Activated naive CD8-positive, alpha-beta T cell treated with anti-CD3 and anti-CD28 coated beads, Interleukin-2, amount 50 U/mL, for 16 hours (primary cell): ENCODE measurements at regions not wholly inside any gene's neighbourhood (a gene's known extent, or its start where the extent isn't known, plus 50 kb on each side); places are given as distances from the start of the nearest gene placed in this dataset.
"Not testable (repeated sequence)": the region's sequence is repeated elsewhere in the genome, so short reads cannot be mapped to it uniquely, and the experiment has no call there.

ENCODE experiments used
- DNase-seq: peaks from one replicate; pipeline ENCODE4 v3.0.0-alpha.2; 2020; ENCODE audit warnings: low read depth, low spot score

DNA sequence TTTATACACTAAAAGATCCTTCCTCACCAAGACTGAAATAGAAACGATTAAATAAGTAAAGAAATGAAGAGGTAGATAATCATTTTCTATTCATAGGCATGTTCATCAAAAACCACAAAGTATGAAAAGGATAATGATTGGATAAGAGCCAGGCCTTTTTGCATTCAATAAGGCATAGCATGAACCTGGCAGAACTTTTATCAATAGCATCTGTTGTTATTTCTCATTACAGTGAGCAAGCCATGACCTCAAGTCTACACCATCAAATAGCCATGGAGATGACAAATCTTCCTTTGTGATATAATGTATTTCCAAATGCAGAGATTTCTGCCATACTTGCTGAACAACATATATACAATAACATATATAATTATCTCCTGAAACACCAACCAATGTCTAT, 206.0 kb upstream of the SLC7A11 start:
- DNase-seq, result no peak

DNA sequence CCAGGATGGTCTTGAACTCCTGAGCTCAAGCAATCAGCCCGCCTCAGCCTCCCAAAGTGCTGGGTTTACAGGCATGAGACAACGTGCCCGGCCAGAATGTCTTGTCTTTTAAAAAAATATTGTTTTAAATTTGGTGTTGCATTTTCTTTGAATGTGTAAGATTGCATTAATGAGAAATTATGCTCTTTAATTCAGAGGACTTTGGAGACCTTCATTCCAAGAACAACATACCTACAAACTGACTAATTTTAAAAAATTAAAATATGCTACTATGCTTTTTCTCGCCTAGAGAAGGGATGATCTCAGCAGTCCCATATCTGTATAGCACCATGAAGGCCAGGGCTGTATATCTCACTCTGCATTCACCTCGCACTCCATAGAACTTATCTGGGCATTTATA, 204.3 kb upstream of the SLC7A11 start:
- no peak for DNase-seq

- DNase-seq, result no peak
Measured at GRCh38 chr4:138445098-138445497, 202.9 kb upstream of the SLC7A11 start.

GRCh38 chr4:138444260-138444659, 202.1 kb upstream of the SLC7A11 start:
- DNase-seq, result no peak

- DNase-seq, result no peak
Measured at GRCh38 chr4:138439143-138439581, 197.0 kb upstream of the SLC7A11 start.

DNA sequence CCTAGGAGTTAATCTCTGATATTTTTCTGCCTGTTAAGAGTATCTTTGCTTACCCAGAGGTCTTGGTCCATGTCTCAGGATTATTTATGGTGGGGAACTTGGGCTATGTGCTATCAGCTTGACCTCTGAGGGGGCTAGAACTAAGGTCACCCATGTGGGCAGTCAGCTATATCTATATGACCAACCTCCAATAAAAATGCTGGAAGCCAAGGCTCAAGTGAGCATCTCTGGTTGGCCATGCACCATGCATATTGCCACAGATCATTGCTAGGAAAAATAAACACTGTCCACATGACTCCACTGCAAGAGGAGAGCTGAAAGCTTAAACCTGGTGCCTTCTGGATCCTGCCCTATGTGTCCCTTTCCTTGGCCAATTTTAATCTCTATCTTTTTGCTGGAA, 196.5 kb upstream of the SLC7A11 start:
- DNase-seq, result no peak

GRCh38 chr4:138437263-138437851, 195.2 kb upstream of the SLC7A11 start:
- DNase-seq, result no peak

DNA sequence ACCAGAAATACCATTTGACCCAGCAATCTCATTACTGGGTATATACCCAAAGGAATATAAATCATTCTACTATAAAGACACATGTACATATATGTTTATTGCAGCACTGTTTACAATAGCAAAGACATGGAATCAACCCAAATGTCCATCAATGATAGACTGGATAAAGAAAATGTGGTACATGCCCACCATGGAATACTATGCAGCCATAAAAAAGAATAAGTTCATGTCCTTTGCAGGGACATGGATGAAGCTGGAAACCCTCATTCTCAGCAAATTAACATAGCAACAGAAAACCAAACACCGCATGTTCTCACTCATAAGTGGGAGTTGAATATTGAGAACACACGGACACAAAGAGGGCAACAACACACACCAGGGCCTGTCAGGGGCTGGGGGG, 193.6 kb upstream of the SLC7A11 start:
- not testable (repeated sequence) for DNase-seq

GRCh38 chr4:138435046-138435445, 192.9 kb upstream of the SLC7A11 start:
- DNase-seq, result not testable (repeated sequence)

DNA sequence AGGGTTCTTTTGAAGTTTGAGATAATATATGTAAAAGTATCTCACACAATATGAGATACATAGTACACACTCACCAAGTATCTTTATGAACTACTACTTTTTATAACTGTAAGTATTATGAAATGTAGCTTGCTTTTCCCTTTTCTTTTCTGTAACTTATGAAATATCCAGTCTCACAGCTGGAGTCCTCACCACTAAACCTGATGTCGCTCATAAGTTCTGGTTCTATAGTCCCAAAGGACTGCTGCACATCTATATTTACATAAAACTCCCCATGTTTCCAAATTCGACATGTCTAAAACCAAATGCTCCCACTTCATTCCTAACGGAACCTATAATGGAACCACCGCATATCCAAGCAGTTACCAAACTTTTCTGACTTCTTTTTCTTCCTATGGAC, 186.5 kb upstream of the SLC7A11 start:
- DNase-seq, result no peak

GRCh38 chr4:138426786-138427185, 184.6 kb upstream of the SLC7A11 start:
- no peak for DNase-seq

DNA sequence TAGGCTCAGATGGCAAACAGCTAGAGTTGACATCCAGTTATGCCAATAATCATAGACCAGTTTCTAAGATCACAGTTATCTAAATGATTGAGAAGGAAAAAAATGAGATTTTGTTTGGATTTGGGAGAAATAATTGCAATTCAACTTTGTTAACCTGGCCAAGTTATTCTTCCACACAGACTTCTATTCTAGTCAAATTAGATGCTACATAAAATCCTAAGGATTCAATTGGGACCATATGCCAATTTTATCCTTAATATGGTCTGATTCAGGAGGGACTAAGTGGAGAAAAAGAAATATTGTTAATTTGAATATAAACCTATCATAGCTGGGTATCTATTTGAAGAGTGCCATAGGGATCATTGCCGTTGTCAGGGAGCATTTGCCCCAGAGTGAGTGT, 178.3 kb upstream of the SLC7A11 start:
- no peak for DNase-seq

DNA sequence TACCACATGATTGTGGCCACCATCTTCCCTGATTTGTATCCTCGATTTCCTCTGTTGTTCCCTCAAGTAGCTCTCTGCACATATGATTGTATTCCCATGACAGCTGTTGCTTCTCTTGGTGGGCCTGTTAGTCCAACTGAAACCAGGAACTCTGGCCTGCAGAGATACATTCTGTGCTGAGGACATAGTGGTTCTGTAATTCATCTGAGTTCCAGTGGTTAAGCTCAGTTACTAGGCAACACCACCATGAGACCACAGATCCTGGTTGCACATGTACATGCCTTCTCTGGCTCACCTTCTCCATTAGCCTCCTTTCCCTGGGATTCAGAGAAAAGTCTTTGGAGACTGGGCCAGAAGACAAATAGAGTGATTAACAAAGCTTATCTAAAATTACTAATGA, 172.1 kb upstream of the SLC7A11 start:
- DNase-seq, result no peak

GRCh38 chr4:138413273-138413672, 171.1 kb upstream of the SLC7A11 start:
- DNase-seq, result no peak

GRCh38 chr4:138412847-138413246, 170.7 kb upstream of the SLC7A11 start:
- no peak for DNase-seq

DNA sequence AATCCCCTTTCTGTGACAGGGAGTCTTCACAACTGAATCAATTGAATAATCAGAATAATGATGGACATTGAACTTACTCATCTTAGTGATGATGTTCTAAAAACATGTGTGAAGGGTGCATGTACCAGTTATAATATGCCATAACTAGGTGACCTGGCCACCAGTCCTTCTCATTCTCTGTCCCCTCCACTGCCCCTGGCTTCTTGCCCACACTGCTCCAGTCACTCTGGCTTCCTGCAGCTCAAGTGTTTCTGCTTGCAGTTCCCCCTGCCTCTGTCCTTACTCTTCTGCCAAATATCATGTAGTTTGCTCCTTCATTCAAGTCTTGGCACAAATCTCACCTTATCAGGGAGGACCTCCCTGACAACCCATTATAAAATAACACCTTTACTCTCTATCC, 168.1 kb upstream of the SLC7A11 start:
- no peak for DNase-seq

- DNase-seq, result no peak
Measured at GRCh38 chr4:138409670-138410069, 167.5 kb upstream of the SLC7A11 start.

DNA sequence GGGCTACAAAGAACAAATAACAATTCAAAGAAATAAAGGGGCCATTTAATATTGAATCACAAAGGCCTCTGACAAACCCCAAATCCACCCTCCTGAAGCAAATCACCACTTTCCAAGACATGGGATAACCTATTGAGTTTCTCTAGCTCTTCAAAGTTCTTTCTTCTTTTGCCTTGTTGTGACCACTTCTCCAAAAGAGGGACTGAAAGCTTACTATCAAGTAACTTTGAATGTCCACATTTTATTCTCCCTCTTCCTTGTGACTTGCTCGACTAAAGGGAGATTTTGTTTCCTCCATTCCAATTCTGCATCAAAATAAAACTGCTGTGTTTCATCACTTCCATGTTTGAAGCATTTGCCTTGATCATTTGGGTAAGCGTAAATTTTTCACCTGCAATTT, 166.6 kb upstream of the SLC7A11 start:
- DNase-seq, result no peak

GRCh38 chr4:138407329-138407728, 165.2 kb upstream of the SLC7A11 start:
- DNase-seq, result no peak

DNA sequence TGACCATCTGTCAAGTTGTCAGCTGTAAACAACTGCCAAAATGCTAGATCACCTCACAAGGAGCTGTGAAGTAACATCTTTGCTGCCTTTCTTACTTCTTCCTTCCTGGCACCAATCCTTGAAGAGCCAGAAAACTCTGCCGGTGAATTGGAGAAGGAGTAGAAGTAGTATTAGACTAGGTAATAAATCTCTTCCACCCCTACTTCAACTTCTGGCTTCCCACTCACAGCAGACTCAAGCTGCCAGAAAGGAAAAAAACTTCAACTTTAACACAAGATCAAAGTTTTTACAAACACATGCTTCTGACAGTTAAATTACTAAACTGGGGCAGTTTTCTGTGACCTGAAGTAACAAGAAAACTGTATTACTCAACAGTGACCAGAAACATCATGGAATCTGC, 164.7 kb upstream of the SLC7A11 start:
- no peak for DNase-seq

GRCh38 chr4:138405934-138406567, 163.9 kb upstream of the SLC7A11 start:
- DNase-seq, result no peak

GRCh38 chr4:138405466-138405891, 163.3 kb upstream of the SLC7A11 start:
- DNase-seq, result no peak

- no peak for DNase-seq
Measured at GRCh38 chr4:138404801-138405200, 162.7 kb upstream of the SLC7A11 start.

DNA sequence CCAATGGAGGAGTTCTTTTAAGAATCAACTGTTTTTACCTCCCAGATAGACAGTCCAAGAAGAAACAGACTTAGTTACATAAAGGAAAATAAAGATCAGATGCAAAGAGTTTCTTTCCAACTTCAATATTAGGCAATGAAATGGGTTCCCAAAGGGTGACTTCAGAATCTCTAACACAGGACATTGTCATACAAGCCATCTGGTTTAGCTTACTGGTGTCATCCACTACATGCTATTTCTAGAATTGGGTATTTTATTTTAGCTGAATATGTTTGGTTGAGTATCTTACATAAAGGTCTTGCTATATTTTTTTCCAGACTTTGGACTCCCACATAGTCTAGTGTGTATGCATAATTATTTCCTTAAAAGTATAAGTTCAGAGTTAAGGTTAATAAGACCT, 162.1 kb upstream of the SLC7A11 start:
- DNase-seq, result no peak
